A549 (cell line): ENCODE measurements at regions not wholly inside any gene's neighbourhood (a gene's known extent, or its start where the extent isn't known, plus 50 kb on each side); places are given as distances from the start of the nearest gene placed in this dataset.

ENCODE experiments used
- CTCF ChIP-seq: fragments of >200 bp; sonication (Bioruptor Twin); formaldehyde crosslinking; IDR thresholded peaks from 3 replicates; pipeline ENCODE4 v1.5.1; 2016
- KDM5A ChIP-seq: fragments of 200-600 bp; sonication (generic); IDR thresholded peaks from 2 replicates; pipeline ENCODE4 v1.6.1; 2016; ENCODE audit warnings: antibody characterized with exemption, mild to moderate bottlenecking

GRCh38 chr9:28899267-28899666 is 1326.0 kb upstream of the C9orf72 start:
- TF ChIP-seq CTCF, result no peak
- TF ChIP-seq KDM5A, result no peak
